ENCODE measurements at regions not wholly inside any gene's neighbourhood (a gene's known extent, or its start where the extent isn't known, plus 50 kb on each side); places are given as distances from the start of the nearest gene placed in this dataset.

DNA sequence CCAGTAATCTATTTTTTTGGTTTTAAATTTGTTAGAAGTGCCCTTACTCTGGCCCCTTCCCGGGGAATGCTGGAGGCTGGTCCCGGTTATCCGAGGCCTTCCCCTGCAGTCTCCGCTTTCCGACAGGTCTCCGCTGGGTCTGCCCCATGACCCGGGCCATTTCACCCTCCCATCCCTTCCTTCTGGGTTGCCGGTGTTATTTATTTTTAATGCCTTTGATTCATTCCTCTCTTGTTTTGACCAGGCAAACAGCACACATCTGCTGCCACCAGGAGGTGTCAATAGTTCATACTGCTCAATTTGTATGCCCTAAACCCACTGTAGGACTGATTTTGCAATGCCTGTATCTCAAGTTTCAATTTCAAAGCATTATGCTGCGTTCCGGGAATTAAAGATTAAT, 113.2 kb upstream of the IRX5 start:
- no peak overlapping the region for H3K4me2 ChIP-seq (ENCODE audit: low read length)
- H3K9ac ChIP-seq (ENCODE audit: low read length): no peak overlapping the region
- H3K9me2 ChIP-seq (ENCODE audit: insufficient read depth, low read length): no peaks in the 10 kb centered on the region
- no peaks in the 10 kb centered on the region for H3F3A ChIP-seq (ENCODE audit: insufficient read depth, low read length, poor library complexity, severe bottlenecking)
- TF ChIP-seq TAF1 (IDR thresholded peaks at IDR 0.05; ENCODE audit: low read depth): no peak
- TF ChIP-seq EP300 (conservative IDR thresholded peaks at IDR 0.05; ENCODE audit: poor library complexity, severe bottlenecking): no peak
- TF ChIP-seq, protein P1, sequence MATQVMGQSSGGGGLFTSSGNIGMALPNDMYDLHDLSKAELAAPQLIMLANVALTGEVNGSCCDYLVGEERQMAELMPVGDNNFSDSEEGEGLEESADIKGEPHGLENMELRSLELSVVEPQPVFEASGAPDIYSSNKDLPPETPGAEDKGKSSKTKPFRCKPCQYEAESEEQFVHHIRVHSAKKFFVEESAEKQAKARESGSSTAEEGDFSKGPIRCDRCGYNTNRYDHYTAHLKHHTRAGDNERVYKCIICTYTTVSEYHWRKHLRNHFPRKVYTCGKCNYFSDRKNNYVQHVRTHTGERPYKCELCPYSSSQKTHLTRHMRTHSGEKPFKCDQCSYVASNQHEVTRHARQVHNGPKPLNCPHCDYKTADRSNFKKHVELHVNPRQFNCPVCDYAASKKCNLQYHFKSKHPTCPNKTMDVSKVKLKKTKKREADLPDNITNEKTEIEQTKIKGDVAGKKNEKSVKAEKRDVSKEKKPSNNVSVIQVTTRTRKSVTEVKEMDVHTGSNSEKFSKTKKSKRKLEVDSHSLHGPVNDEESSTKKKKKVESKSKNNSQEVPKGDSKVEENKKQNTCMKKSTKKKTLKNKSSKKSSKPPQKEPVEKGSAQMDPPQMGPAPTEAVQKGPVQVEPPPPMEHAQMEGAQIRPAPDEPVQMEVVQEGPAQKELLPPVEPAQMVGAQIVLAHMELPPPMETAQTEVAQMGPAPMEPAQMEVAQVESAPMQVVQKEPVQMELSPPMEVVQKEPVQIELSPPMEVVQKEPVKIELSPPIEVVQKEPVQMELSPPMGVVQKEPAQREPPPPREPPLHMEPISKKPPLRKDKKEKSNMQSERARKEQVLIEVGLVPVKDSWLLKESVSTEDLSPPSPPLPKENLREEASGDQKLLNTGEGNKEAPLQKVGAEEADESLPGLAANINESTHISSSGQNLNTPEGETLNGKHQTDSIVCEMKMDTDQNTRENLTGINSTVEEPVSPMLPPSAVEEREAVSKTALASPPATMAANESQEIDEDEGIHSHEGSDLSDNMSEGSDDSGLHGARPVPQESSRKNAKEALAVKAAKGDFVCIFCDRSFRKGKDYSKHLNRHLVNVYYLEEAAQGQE (IDR thresholded peaks at IDR 0.05; ENCODE audit: borderline replicate concordance): no peak
- TF ChIP-seq SMC3 (conservative IDR thresholded peaks at IDR 0.05; ENCODE audit: poor library complexity): peak; percentile 24
- TF ChIP-seq RAD21 (conservative IDR thresholded peaks at IDR 0.05): peak; percentile 31
- TF ChIP-seq EZH2 (IDR thresholded peaks at IDR 0.05; ENCODE audit: borderline replicate concordance, insufficient read depth, low read length, poor library complexity, severe bottlenecking): no peak
- peak; percentile 34 for TF ChIP-seq CTCF (IDR thresholded peaks at IDR 0.05; ENCODE audit: poor library complexity, severe bottlenecking)
- no peaks in the 10 kb centered on the region for H3K27me3 ChIP-seq (ENCODE audit: insufficient read depth, low read depth, low read length)
- H3K4me3 ChIP-seq (ENCODE audit: low read length): no peak overlapping the region
- H3K36me3 ChIP-seq (ENCODE audit: insufficient read depth, low read length): no peaks in the 10 kb centered on the region
- H3K79me2 ChIP-seq (replicated peaks; ENCODE audit: insufficient read depth, low read length): no peaks in the 10 kb centered on the region
- H2AFZ ChIP-seq (ENCODE audit: low read depth, low read length): no peak overlapping the region
- no peak overlapping the region for H3K27ac ChIP-seq (ENCODE audit: low read length)
- H3K9me3 ChIP-seq (ENCODE audit: low read length): no peaks in the 10 kb centered on the region
- no peaks in the 10 kb centered on the region for H4K20me1 ChIP-seq (ENCODE audit: insufficient read depth)

GRCh38 chr16:54816471-54816870, 114.2 kb upstream of the IRX5 start:
- Histone ChIP-seq H3K9me3 (ENCODE audit: low read length) (no peaks in the 10 kb centered on the region), H3K27me3 (ENCODE audit: insufficient read depth, low read depth, low read length) (no peaks in the 10 kb centered on the region), H3K79me2 (replicated peaks; ENCODE audit: insufficient read depth, low read length) (no peaks in the 10 kb centered on the region), H3K36me3 (ENCODE audit: insufficient read depth, low read length) (no peaks in the 10 kb centered on the region), H3K27ac (ENCODE audit: low read length) (no peak overlapping the region), H2AFZ (ENCODE audit: low read depth, low read length) (no peak overlapping the region), H3K9ac (ENCODE audit: low read length) (no peak overlapping the region), H3K4me3 (ENCODE audit: low read length) (no peak overlapping the region), H3K9me2 (ENCODE audit: insufficient read depth, low read length) (no peaks in the 10 kb centered on the region), H4K20me1 (ENCODE audit: insufficient read depth) (no peaks in the 10 kb centered on the region), H3K4me2 (ENCODE audit: low read length) (no peak overlapping the region), H3F3A (ENCODE audit: insufficient read depth, low read length, poor library complexity, severe bottlenecking) (no peaks in the 10 kb centered on the region)
- TF ChIP-seq MXI1 (conservative IDR thresholded peaks at IDR 0.05; ENCODE audit: poor library complexity, severe bottlenecking) (no peak), EP300 (conservative IDR thresholded peaks at IDR 0.05; ENCODE audit: poor library complexity, severe bottlenecking) (no peak), CTCF (IDR thresholded peaks at IDR 0.05; ENCODE audit: poor library complexity, severe bottlenecking) (no peak), POLR2AphosphoS5 (IDR thresholded peaks at IDR 0.05) (no peak), EZH2 (IDR thresholded peaks at IDR 0.05; ENCODE audit: borderline replicate concordance, insufficient read depth, low read length, poor library complexity, severe bottlenecking) (no peak), TAF1 (IDR thresholded peaks at IDR 0.05; ENCODE audit: low read depth) (no peak), RAD21 (conservative IDR thresholded peaks at IDR 0.05) (no peak), SMC3 (conservative IDR thresholded peaks at IDR 0.05; ENCODE audit: poor library complexity) (no peak)
- TF ChIP-seq, protein P1 (IDR thresholded peaks at IDR 0.05; ENCODE audit: borderline replicate concordance): no peak
